IMR-90 (cell line): ENCODE measurements at regions not wholly inside any gene's neighbourhood (a gene's known extent, or its start where the extent isn't known, plus 50 kb on each side); places are given as distances from the start of the nearest gene placed in this dataset.

Experiments
- ATAC-seq: fragments of 200-7000 bp; cut with Tn5 transposase; 2 replicates; pipeline ENCODE4 v1.9.1; 2020; ENCODE audit warnings: low read depth, mild to moderate bottlenecking, moderate library complexity
- BruUV-seq: library from RNA; stranded (reverse); fragments of 400-500 nt; replicated peaks from 2 replicates; lab custom pipeline; 2021; lab: Mats Ljungman, UMichigan
- CTCF ChIA-PET: fragments of 300-600 bp; formaldehyde crosslinking; extraction: SDS; loops from one replicate; lab custom pipeline; 2021; ENCODE audit warnings: antibody characterized with exemption; lab: Yijun Ruan, JAX
- POLR2A ChIA-PET: fragments of 300-600 bp; sonication (Branson Sonifier 250); formaldehyde crosslinking; loops from one replicate; lab custom pipeline; 2022; ENCODE audit warnings: antibody characterized with exemption; ENCODE audit not compliant: unreplicated experiment; lab: Charles Lee
- DNase-seq: peaks from one replicate; pipeline ENCODE4 v3.0.0; 2013
- H2AFZ ChIP-seq: replicated peaks from 2 replicates; pipeline ENCODE3; 2013; ENCODE audit warnings: low read length, mild to moderate bottlenecking; ENCODE audit not compliant: poor library complexity
- H2AK5ac ChIP-seq: 2 replicates; pipeline ENCODE4 v1.6.1; 2013; ENCODE audit warnings: low read depth, low read length, inconsistent platforms
- H2AK9ac ChIP-seq: replicated peaks from 2 replicates; pipeline ENCODE3; 2013; ENCODE audit warnings: mild to moderate bottlenecking, low read depth, low read length, moderate library complexity; ENCODE audit not compliant: poor library complexity
- H2BK120ac ChIP-seq: 2 replicates; pipeline ENCODE4 v1.6.1; 2013; ENCODE audit warnings: low read depth, low read length, inconsistent platforms
- H2BK15ac ChIP-seq: 3 replicates; pipeline ENCODE4 v1.6.1; 2013; ENCODE audit warnings: low read depth, low read length, inconsistent platforms
- H2BK20ac ChIP-seq: 2 replicates; pipeline ENCODE4 v1.6.1; 2013; ENCODE audit warnings: low read depth, mild to moderate bottlenecking, inconsistent platforms, low read length, moderate library complexity
- H2BK5ac ChIP-seq: 2 replicates; pipeline ENCODE4 v1.6.1; 2013; ENCODE audit warnings: mild to moderate bottlenecking, low read depth, low read length, inconsistent platforms; ENCODE audit not compliant: poor library complexity, severe bottlenecking
- H3K14ac ChIP-seq: replicated peaks from 2 replicates; pipeline ENCODE4 v1.6.1; 2013; ENCODE audit warnings: low read depth, low read length, inconsistent platforms
- H3K18ac ChIP-seq: 2 replicates; pipeline ENCODE4 v1.6.1; 2013; ENCODE audit warnings: low read depth, low read length, control low read depth
- H3K23ac ChIP-seq: 2 replicates; pipeline ENCODE4 v1.6.1; 2013; ENCODE audit warnings: low read depth, low read length, inconsistent platforms
- H3K27ac ChIP-seq: 2 replicates; pipeline ENCODE4 v1.5.1; 2013; ENCODE audit warnings: mild to moderate bottlenecking, control low read depth, low read length; ENCODE audit not compliant: insufficient read depth
- H3K27me3 ChIP-seq: 2 replicates; pipeline ENCODE4 v1.6.1; 2013; ENCODE audit warnings: low read length; ENCODE audit not compliant: control insufficient read depth, insufficient read depth
- H3K36me3 ChIP-seq: 2 replicates; pipeline ENCODE4 v1.6.1; 2013; ENCODE audit warnings: low read length, mixed read lengths; ENCODE audit not compliant: control insufficient read depth, insufficient read depth
- H3K4ac ChIP-seq: 2 replicates; pipeline ENCODE4 v1.6.1; 2013; ENCODE audit warnings: low read depth, low read length, inconsistent platforms
- H3K4me1 ChIP-seq: 2 replicates; pipeline ENCODE4 v1.6.1; 2013; ENCODE audit warnings: low read length, mixed read lengths; ENCODE audit not compliant: control insufficient read depth, insufficient read depth
- H3K4me2 ChIP-seq: 2 replicates; pipeline ENCODE4 v1.6.1; 2013; ENCODE audit warnings: low read depth, mild to moderate bottlenecking, control low read depth, low read length, moderate library complexity
- H3K4me3 ChIP-seq: 2 replicates; pipeline ENCODE4 v1.5.1; 2013; ENCODE audit warnings: low read depth, mild to moderate bottlenecking, control low read depth, low read length, moderate library complexity; ENCODE audit not compliant: insufficient read depth
- H3K56ac ChIP-seq: 2 replicates; pipeline ENCODE4 v1.6.1; 2013; ENCODE audit warnings: low read length, inconsistent platforms; ENCODE audit not compliant: insufficient read depth; ENCODE audit errors: extremely low read depth
- H3K79me1 ChIP-seq, 2 experiments: 2 replicates each; pipeline ENCODE4 v1.6.1; 2013; ENCODE audit warnings: low read length in 2 of 2, inconsistent platforms in 1 of 2, low read depth in 1 of 2
- H3K9ac ChIP-seq: 2 replicates; pipeline ENCODE4 v1.6.1; 2013; ENCODE audit warnings: low read depth, low read length, control low read depth
- H3K9me1 ChIP-seq: 2 replicates; pipeline ENCODE4 v1.6.1; 2013; ENCODE audit warnings: low read length, inconsistent platforms; ENCODE audit not compliant: insufficient read depth
- H3K9me3 ChIP-seq: 2 replicates; pipeline ENCODE4 v1.6.1; 2013; ENCODE audit warnings: low read length; ENCODE audit not compliant: control insufficient read depth, insufficient read depth
- H4K20me1 ChIP-seq: 2 replicates; pipeline ENCODE4 v1.6.1; 2013; ENCODE audit warnings: low read length, inconsistent platforms; ENCODE audit not compliant: insufficient read depth
- H4K5ac ChIP-seq: 2 replicates; pipeline ENCODE4 v1.6.1; 2013; ENCODE audit warnings: mild to moderate bottlenecking, low read depth, low read length, control low read depth
- H4K8ac ChIP-seq, 2 experiments: 2 replicates each; pipeline ENCODE4 v1.6.1; 2013; ENCODE audit warnings: low read depth in 2 of 2, low read length in 2 of 2, control low read depth in 1 of 2, inconsistent platforms in 1 of 2
- H4K91ac ChIP-seq: 2 replicates; pipeline ENCODE4 v1.6.1; 2013; ENCODE audit warnings: low read depth, low read length, inconsistent platforms; ENCODE audit not compliant: insufficient read depth
- BHLHE40 ChIP-seq: fragments of 150-350 bp; IDR thresholded peaks from 2 replicates; pipeline ENCODE4 v1.6.1; 2016; ENCODE audit warnings: mild to moderate bottlenecking, low read depth, low read length
- CEBPB ChIP-seq: IDR thresholded peaks from 2 replicates; pipeline ENCODE4 v1.6.1; 2012; ENCODE audit warnings: low read depth, low read length, improper control_type of control experiment
- CHD1 ChIP-seq: IDR thresholded peaks from 2 replicates; pipeline ENCODE4 v1.6.1; 2012; ENCODE audit warnings: low read depth, low read length, improper control_type of control experiment
- FOS ChIP-seq: fragments of 150-350 bp; IDR thresholded peaks from 2 replicates; pipeline ENCODE4 v1.6.1; 2016; ENCODE audit warnings: low read depth, low read length
- MAFK ChIP-seq: IDR thresholded peaks from 2 replicates; pipeline ENCODE4 v1.6.1; 2012; ENCODE audit warnings: low read depth, low read length, improper control_type of control experiment
- MAZ ChIP-seq: IDR thresholded peaks from 2 replicates; pipeline ENCODE4 v1.6.1; 2012; ENCODE audit warnings: low read depth, mild to moderate bottlenecking, low read length, improper control_type of control experiment, moderate library complexity, borderline replicate concordance
- MXI1 ChIP-seq: IDR thresholded peaks from 2 replicates; pipeline ENCODE4 v1.6.1; 2012; ENCODE audit warnings: low read depth, mild to moderate bottlenecking, low read length, moderate library complexity, borderline replicate concordance
- NFE2L2 ChIP-seq: fragments of 150-350 bp; IDR thresholded peaks from 2 replicates; pipeline ENCODE4 v1.6.1; 2016; ENCODE audit warnings: low read depth, mild to moderate bottlenecking, low read length
- POLR2A ChIP-seq: IDR thresholded peaks from 2 replicates; pipeline ENCODE4 v1.6.1; 2012; ENCODE audit warnings: mild to moderate bottlenecking, low read depth, low read length
- RAD21 ChIP-seq: IDR thresholded peaks from 2 replicates; pipeline ENCODE4 v1.6.1; 2012; ENCODE audit warnings: low read length, improper control_type of control experiment
- RCOR1 ChIP-seq: IDR thresholded peaks from 2 replicates; pipeline ENCODE4 v1.6.1; 2012; ENCODE audit warnings: mild to moderate bottlenecking, low read length, improper control_type of control experiment; ENCODE audit not compliant: insufficient replicate concordance
- RFX5 ChIP-seq: IDR thresholded peaks from 2 replicates; pipeline ENCODE4 v1.8.0; 2012; ENCODE audit warnings: low read depth, mild to moderate bottlenecking, low read length, moderate library complexity
- SMC3 ChIP-seq: fragments of 150-350 bp; IDR thresholded peaks from 2 replicates; pipeline ENCODE4 v1.6.1; 2016; ENCODE audit warnings: low read depth, mild to moderate bottlenecking, antibody characterized with exemption, low read length, moderate library complexity
- WGBS, 2 experiments: methylation state at CpG; one replicate each; pipeline versions ENCODE4 v1.1.5 to v1.1.7; 2013; ENCODE audit warnings: missing lambda C conversion rate in 2 of 2; ENCODE audit not compliant: insufficient read length in 1 of 2; ENCODE audit errors: extremely low coverage in 2 of 2; 5-methylcytosine and 5-hydroxymethylcytosine counted together
- dilution Hi-C: fragments of 300-500 bp; cut with HindIII; formaldehyde crosslinking; loops from one replicate; pipeline ENCODE4 v1.14.3; 2018; ENCODE audit warnings: low sequenced_read_pairs; ENCODE audit not compliant: unreplicated experiment
- in situ Hi-C: fragments of 300-500 bp; cut with MboI; formaldehyde crosslinking; loops from 3 replicates; pipeline ENCODE4 v1.14.3; 2019; ENCODE audit warnings: low sequenced_read_pairs, inconsistent platforms, mixed read lengths
- intact Hi-C: fragments of 100-400 bp; cut with micrococcal nuclease; formaldehyde crosslinking; loops from 2 replicates; pipeline ENCODE4 v1.10.0; 2022
- TF ChIP-seq, protein P1 (sequence below): conservative IDR thresholded peaks from 2 replicates; pipeline ENCODE4 v1.5.1; 2012; ENCODE audit warnings: mild to moderate bottlenecking, low read depth, low read length, improper control_type of control experiment
- TF ChIP-seq, protein P2 (sequence below): fragments of 150-350 bp; IDR thresholded peaks from 2 replicates; pipeline ENCODE4 v1.6.1; 2016; ENCODE audit warnings: low read depth, mild to moderate bottlenecking, low read length, moderate library complexity, borderline replicate concordance
- TF ChIP-seq, protein P3 (sequence below): fragments of 150-350 bp; IDR thresholded peaks from 2 replicates; pipeline ENCODE4 v1.6.1; 2017; ENCODE audit warnings: mild to moderate bottlenecking, antibody characterized with exemption, low read length, low read depth

DNA sequence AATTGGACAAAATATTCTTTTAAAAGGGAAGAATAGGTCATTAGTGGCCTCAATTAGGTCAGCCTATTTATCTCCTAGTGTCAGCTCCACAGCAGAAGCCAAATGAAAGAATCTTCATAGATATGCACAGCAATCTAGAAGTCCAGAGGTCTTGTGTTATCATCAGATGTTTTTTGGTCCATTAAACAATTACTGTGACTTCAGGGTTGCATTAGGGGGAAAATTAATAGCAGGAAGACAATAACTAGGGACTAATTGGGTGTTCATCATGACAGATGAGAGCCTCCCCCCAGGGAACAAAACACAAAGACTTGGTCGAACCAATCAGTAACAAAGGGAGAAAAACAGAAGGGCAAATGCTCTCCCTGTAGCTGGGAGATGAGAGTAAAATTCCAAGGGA, 264.7 kb downstream of the PTH2R start:
- no peak for TF ChIP-seq MAFK
- no peak for TF ChIP-seq SMC3
- no peak for TF ChIP-seq RAD21
- TF ChIP-seq MAZ, result no peak
- no peak for TF ChIP-seq BHLHE40
- TF ChIP-seq, protein P1, sequence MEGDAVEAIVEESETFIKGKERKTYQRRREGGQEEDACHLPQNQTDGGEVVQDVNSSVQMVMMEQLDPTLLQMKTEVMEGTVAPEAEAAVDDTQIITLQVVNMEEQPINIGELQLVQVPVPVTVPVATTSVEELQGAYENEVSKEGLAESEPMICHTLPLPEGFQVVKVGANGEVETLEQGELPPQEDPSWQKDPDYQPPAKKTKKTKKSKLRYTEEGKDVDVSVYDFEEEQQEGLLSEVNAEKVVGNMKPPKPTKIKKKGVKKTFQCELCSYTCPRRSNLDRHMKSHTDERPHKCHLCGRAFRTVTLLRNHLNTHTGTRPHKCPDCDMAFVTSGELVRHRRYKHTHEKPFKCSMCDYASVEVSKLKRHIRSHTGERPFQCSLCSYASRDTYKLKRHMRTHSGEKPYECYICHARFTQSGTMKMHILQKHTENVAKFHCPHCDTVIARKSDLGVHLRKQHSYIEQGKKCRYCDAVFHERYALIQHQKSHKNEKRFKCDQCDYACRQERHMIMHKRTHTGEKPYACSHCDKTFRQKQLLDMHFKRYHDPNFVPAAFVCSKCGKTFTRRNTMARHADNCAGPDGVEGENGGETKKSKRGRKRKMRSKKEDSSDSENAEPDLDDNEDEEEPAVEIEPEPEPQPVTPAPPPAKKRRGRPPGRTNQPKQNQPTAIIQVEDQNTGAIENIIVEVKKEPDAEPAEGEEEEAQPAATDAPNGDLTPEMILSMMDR, result no peak
- no peak for TF ChIP-seq CHD1
- TF ChIP-seq POLR2A, result no peak
- TF ChIP-seq CEBPB, result no peak
- no peak for TF ChIP-seq MXI1
- no peak for TF ChIP-seq NFE2L2
- no peak for TF ChIP-seq RCOR1
- TF ChIP-seq RFX5, result no peak
- TF ChIP-seq, protein P2, sequence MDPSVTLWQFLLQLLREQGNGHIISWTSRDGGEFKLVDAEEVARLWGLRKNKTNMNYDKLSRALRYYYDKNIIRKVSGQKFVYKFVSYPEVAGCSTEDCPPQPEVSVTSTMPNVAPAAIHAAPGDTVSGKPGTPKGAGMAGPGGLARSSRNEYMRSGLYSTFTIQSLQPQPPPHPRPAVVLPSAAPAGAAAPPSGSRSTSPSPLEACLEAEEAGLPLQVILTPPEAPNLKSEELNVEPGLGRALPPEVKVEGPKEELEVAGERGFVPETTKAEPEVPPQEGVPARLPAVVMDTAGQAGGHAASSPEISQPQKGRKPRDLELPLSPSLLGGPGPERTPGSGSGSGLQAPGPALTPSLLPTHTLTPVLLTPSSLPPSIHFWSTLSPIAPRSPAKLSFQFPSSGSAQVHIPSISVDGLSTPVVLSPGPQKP, result no peak
- TF ChIP-seq FOS, result no peak
- TF ChIP-seq, protein P3, sequence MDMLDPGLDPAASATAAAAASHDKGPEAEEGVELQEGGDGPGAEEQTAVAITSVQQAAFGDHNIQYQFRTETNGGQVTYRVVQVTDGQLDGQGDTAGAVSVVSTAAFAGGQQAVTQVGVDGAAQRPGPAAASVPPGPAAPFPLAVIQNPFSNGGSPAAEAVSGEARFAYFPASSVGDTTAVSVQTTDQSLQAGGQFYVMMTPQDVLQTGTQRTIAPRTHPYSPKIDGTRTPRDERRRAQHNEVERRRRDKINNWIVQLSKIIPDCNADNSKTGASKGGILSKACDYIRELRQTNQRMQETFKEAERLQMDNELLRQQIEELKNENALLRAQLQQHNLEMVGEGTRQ, result no peak
- in situ Hi-C loops (no loop called here), intact Hi-C loops (no loop called here), dilution Hi-C loops (no loop called here)
- no peaks in the 10 kb centered on the region for H3K79me1 ChIP-seq
- no peak overlapping the region for H2BK15ac ChIP-seq
- H2BK20ac ChIP-seq, result no peak overlapping the region
- no peaks in the 10 kb centered on the region for H3K27me3 ChIP-seq
- CTCF ChIA-PET, result no interaction called here
- H3K4ac ChIP-seq, result no peak overlapping the region
- no peak overlapping the region for H3K4me2 ChIP-seq
- POLR2A ChIA-PET, result no interaction called here
- H3K9me1 ChIP-seq, result no peaks in the 10 kb centered on the region
- peaks cover 2% of the 10 kb centered on the region; the same call in 1 of the 2 replicates for H3K9me3 ChIP-seq
- DNase-seq (no peak), ATAC-seq (no peak)
- no peaks in the 10 kb centered on the region for H3K36me3 ChIP-seq
- H3K18ac ChIP-seq, result no peak overlapping the region
- H4K8ac ChIP-seq, result no peak overlapping the region
- no peak overlapping the region for H3K9ac ChIP-seq
- no TSS peak for BruUV-seq
- H2AK9ac ChIP-seq, result no peak overlapping the region
- no peak overlapping the region for H3K23ac ChIP-seq
- no peak overlapping the region for H2BK120ac ChIP-seq
- no peak overlapping the region for H4K91ac ChIP-seq
- WGBS, 2 experiments, result no CpG with 5 or more reads among the region's 1 CpG
- H4K20me1 ChIP-seq, result no peaks in the 10 kb centered on the region
- no peaks in the 10 kb centered on the region for H3K4me1 ChIP-seq
- no peak overlapping the region for H2BK5ac ChIP-seq
- H4K5ac ChIP-seq, result no peak overlapping the region
- no peak overlapping the region for H3K4me3 ChIP-seq
- H2AK5ac ChIP-seq, result no peak overlapping the region
- no peak overlapping the region for H3K14ac ChIP-seq
- H3K56ac ChIP-seq, result no peak overlapping the region
- H2AFZ ChIP-seq, result no peak overlapping the region
- H3K27ac ChIP-seq, result no peak overlapping the region
